ENCODE measurements at regions not wholly inside any gene's neighbourhood (a gene's known extent, or its start where the extent isn't known, plus 50 kb on each side); places are given as distances from the start of the nearest gene placed in this dataset.

GRCh38 chr13:22080832-22081231 is 410.0 kb downstream of the FGF9 start:
- Histone ChIP-seq H3K9me3 (no peaks in the 10 kb centered on the region), H3K4me3 (no peak overlapping the region), H3K27me3 (no peaks in the 10 kb centered on the region), H3K4me1 (no peaks in the 10 kb centered on the region), H3K36me3 (no peaks in the 10 kb centered on the region), H3K27ac (no peak overlapping the region)
- DNase-seq (no peak), ATAC-seq (no peak)
- in situ Hi-C loops (cut with MboI; ENCODE audit: low sequenced_read_pairs in 4 of 4) (no loop called here), intact Hi-C loops (cut with DNase I; ENCODE audit: low total_unique reads) (no loop called here)
- TF ChIP-seq POLR2A (IDR thresholded peaks at IDR 0.05): no peak

- no peak for DNase-seq
- intact Hi-C loops (cut with DNase I; ENCODE audit: low total_unique reads) (no loop called here), in situ Hi-C loops (cut with MboI; ENCODE audit: low sequenced_read_pairs in 4 of 4) (no loop called here)
- Histone ChIP-seq H3K27ac (no peak overlapping the region), H3K4me3 (no peak overlapping the region), H3K9me3 (no peaks in the 10 kb centered on the region), H3K36me3 (no peaks in the 10 kb centered on the region), H3K4me1 (no peaks in the 10 kb centered on the region), H3K27me3 (no peaks in the 10 kb centered on the region)
- no peak for TF ChIP-seq POLR2A (IDR thresholded peaks at IDR 0.05)
- TF ChIP-seq CTCF (IDR thresholded peaks at IDR 0.05 in 4 of 5, conservative IDR thresholded peaks at IDR 0.05 in 1 of 5): no peak
- ATAC-seq: no peak
Observed at GRCh38 chr13:22081430-22081829, 410.6 kb downstream of the FGF9 start.

- intact Hi-C loops (cut with DNase I; ENCODE audit: low total_unique reads) (no loop called here), in situ Hi-C loops (cut with MboI; ENCODE audit: low sequenced_read_pairs in 4 of 4) (no loop called here)
- no peaks in the 10 kb centered on the region for H3K36me3 ChIP-seq
- ATAC-seq: no peak
- no peaks in the 10 kb centered on the region for H3K27me3 ChIP-seq
- TF ChIP-seq POLR2A (IDR thresholded peaks at IDR 0.05) (no peak), CTCF (IDR thresholded peaks at IDR 0.05 in 4 of 5, conservative IDR thresholded peaks at IDR 0.05 in 1 of 5) (no peak)
- no peaks in the 10 kb centered on the region for H3K9me3 ChIP-seq
- no peak for DNase-seq
- H3K4me3 ChIP-seq: no peak overlapping the region
- H3K4me1 ChIP-seq: no peaks in the 10 kb centered on the region
- no peak overlapping the region for H3K27ac ChIP-seq
Observed at GRCh38 chr13:22082030-22082429, 411.2 kb downstream of the FGF9 start.

GRCh38 chr13:22082437-22083100 is 411.7 kb downstream of the FGF9 start:
- in situ Hi-C loops (cut with MboI; ENCODE audit: low sequenced_read_pairs in 4 of 4) (no loop called here), intact Hi-C loops (cut with DNase I; ENCODE audit: low total_unique reads) (no loop called here)
- Histone ChIP-seq H3K9me3 (no peaks in the 10 kb centered on the region), H3K4me1 (no peaks in the 10 kb centered on the region), H3K27ac (no peak overlapping the region), H3K36me3 (no peaks in the 10 kb centered on the region), H3K4me3 (no peak overlapping the region), H3K27me3 (no peaks in the 10 kb centered on the region)
- no peak for TF ChIP-seq CTCF (IDR thresholded peaks at IDR 0.05 in 4 of 5, conservative IDR thresholded peaks at IDR 0.05 in 1 of 5)
- TF ChIP-seq POLR2A (IDR thresholded peaks at IDR 0.05): no peak
- ATAC-seq (no peak), DNase-seq (no peak)

GRCh38 chr13:22085001-22085400 is 414.1 kb downstream of the FGF9 start:
- DNase-seq (no peak), ATAC-seq (no peak)
- no peaks in the 10 kb centered on the region for H3K36me3 ChIP-seq
- H3K4me3 ChIP-seq: no peak overlapping the region
- no peaks in the 10 kb centered on the region for H3K27me3 ChIP-seq
- H3K27ac ChIP-seq: no peak overlapping the region
- TF ChIP-seq POLR2A (IDR thresholded peaks at IDR 0.05): no peak
- TF ChIP-seq CTCF (IDR thresholded peaks at IDR 0.05 in 4 of 5, conservative IDR thresholded peaks at IDR 0.05 in 1 of 5): no peak
- intact Hi-C loops (cut with DNase I; ENCODE audit: low total_unique reads): no loop called here
- in situ Hi-C loops (cut with MboI; ENCODE audit: low sequenced_read_pairs in 4 of 4): no loop called here
- H3K9me3 ChIP-seq: no peaks in the 10 kb centered on the region
- no peaks in the 10 kb centered on the region for H3K4me1 ChIP-seq

Data from gastrocnemius medialis (tissue), 4 donors.